Tibial nerve (tissue), 4 donors: ENCODE measurements at regions not wholly inside any gene's neighbourhood (a gene's known extent, or its start where the extent isn't known, plus 50 kb on each side); places are given as distances from the start of the nearest gene placed in this dataset.
"Not testable (repeated sequence)": the region's sequence is repeated elsewhere in the genome, so short reads cannot be mapped to it uniquely, and the experiment has no call there.

Experiments
- DNase-seq, 2 donors: peaks; one replicate each; pipeline ENCODE4 v3.0.0-alpha.2; 2019; ENCODE audit warnings: low spot score in 2 of 2
- H3K27ac ChIP-seq, 4 donors: fragments of 200-600 bp; sonication (generic) in 3 of 4; one replicate each; pipeline ENCODE4 v1.5.1; 2017 to 2019; ENCODE audit warnings: mild to moderate bottlenecking in 1 of 4
- H3K27me3 ChIP-seq, 2 donors: fragments of 200-600 bp; sonication (generic) in 1 of 2; one replicate each; pipeline versions ENCODE4 v1.5.1 to v1.6.0; 2017 to 2019
- H3K36me3 ChIP-seq, 3 donors: fragments of 200-600 bp; sonication (generic); one replicate each; pipeline ENCODE4 v1.5.1; 2018 to 2019
- H3K4me1 ChIP-seq, 4 donors: fragments of 200-600 bp; sonication (generic) in 3 of 4; one replicate each; pipeline ENCODE4 v1.5.1; 2017 to 2019
- H3K4me3 ChIP-seq, 4 donors: fragments of 200-600 bp; sonication (generic) in 3 of 4; one replicate each; pipeline ENCODE4 v1.5.1; 2017 to 2019; ENCODE audit warnings: mild to moderate bottlenecking in 1 of 4, moderate library complexity in 1 of 4
- H3K9me3 ChIP-seq, 4 donors: fragments of 200-600 bp; sonication (generic) in 3 of 4; one replicate each; pipeline ENCODE4 v1.5.1; 2017 to 2019
- EP300 ChIP-seq, 2 donors: sonication (generic); formaldehyde crosslinking; IDR thresholded peaks; one replicate each; pipeline ENCODE4 v1.6.1; 2017; ENCODE audit warnings: antibody characterized with exemption in 2 of 2, mild to moderate bottlenecking in 1 of 2
- POLR2A ChIP-seq, 2 donors: fragments of 450-650 bp; IDR thresholded peaks; one replicate each; pipeline ENCODE4 v1.6.1; 2017; ENCODE audit warnings: antibody characterized with exemption in 2 of 2, mild to moderate bottlenecking in 2 of 2, moderate library complexity in 2 of 2
- WGBS, 2 donors: methylation state at CpG; one replicate each; pipeline ENCODE4 v1.1.5; 2018; 5-methylcytosine and 5-hydroxymethylcytosine counted together
- TF ChIP-seq, protein P1 (sequence below), 5 experiments: fragments of 200-600 bp in 3 of 5; fragments of 450-650 bp in 2 of 5; sonication (generic) in 3 of 5; IDR thresholded peaks; one replicate each; pipeline ENCODE4 v1.5.1; 2016 to 2019; ENCODE audit warnings: antibody characterized with exemption in 5 of 5, mild to moderate bottlenecking in 3 of 5, moderate library complexity in 2 of 5

DNA sequence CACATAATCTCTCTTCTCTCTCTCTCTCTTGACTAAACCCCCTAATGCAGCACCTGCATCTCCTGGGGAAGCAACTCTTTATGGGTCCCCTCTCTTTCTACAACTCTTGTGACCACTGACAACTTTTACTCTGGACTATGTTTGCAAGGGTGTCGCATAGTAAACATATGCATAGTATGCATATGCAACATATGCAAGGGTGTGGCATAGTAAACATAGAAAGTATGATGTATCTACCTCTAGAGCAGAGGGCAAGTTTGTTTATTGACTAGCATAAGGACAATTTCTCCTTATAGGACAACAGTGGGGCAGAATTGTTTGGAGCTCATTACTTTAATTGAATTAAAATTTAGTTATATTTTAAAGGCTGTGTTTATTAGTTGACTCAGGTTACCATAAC, 462.5 kb downstream of the AMY1C start:
- Histone ChIP-seq H3K27ac (no peak overlapping the region), H3K4me1 (no peaks in the 10 kb centered on the region), H3K9me3 (peaks cover 0 to under 1% (median 0%) of the 10 kb centered on the region in 4 donors), H3K27me3 (no peaks in the 10 kb centered on the region), H3K4me3 (no peak overlapping the region), H3K36me3 (no peaks in the 10 kb centered on the region)
- no peak for DNase-seq
- TF ChIP-seq, protein P1, sequence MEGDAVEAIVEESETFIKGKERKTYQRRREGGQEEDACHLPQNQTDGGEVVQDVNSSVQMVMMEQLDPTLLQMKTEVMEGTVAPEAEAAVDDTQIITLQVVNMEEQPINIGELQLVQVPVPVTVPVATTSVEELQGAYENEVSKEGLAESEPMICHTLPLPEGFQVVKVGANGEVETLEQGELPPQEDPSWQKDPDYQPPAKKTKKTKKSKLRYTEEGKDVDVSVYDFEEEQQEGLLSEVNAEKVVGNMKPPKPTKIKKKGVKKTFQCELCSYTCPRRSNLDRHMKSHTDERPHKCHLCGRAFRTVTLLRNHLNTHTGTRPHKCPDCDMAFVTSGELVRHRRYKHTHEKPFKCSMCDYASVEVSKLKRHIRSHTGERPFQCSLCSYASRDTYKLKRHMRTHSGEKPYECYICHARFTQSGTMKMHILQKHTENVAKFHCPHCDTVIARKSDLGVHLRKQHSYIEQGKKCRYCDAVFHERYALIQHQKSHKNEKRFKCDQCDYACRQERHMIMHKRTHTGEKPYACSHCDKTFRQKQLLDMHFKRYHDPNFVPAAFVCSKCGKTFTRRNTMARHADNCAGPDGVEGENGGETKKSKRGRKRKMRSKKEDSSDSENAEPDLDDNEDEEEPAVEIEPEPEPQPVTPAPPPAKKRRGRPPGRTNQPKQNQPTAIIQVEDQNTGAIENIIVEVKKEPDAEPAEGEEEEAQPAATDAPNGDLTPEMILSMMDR (IDR thresholded peaks at IDR 0.05) = no peak
- TF ChIP-seq POLR2A (IDR thresholded peaks at IDR 0.05) = no peak
- no peak for TF ChIP-seq EP300 (IDR thresholded peaks at IDR 0.05)
- WGBS, 2 donors = 92 to 95% methylated on average over 1 of the region's 1 CpG

- not testable (repeated sequence) for H3K9me3 ChIP-seq, H3K4me3 ChIP-seq, H3K36me3 ChIP-seq, H3K4me1 ChIP-seq, H3K27me3 ChIP-seq, DNase-seq, H3K27ac ChIP-seq
- 93 to 94% methylated on average over 17 to 18 of the region's 28 CpGs for WGBS, 2 donors
Measured at GRCh38 chr1:104217395-104217986, 467.8 kb downstream of the AMY1C start.

DNA sequence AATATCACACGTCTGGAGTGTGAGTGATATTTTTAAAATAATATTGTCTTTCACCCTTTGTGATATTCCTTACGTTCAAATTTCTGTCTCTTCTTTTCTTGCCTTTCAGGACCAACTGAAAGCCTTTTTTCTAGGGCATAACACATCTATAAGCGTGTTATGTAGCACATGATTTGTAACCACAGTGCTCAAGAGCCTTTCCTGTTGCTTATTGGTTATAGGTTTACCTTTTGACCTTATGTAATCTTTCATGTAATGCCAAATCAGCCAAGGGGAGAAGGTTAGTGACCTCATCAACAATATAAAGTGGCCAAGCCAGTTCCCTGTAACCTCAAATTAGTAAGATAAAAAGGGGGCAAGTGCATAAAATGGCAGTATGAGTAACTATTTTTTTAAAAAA, 480.2 kb downstream of the AMY1C start:
- H3K27ac ChIP-seq = no peak overlapping the region
- no peaks in the 10 kb centered on the region for H3K36me3 ChIP-seq
- no peak for DNase-seq
- TF ChIP-seq EP300 (IDR thresholded peaks at IDR 0.05) (no peak), POLR2A (IDR thresholded peaks at IDR 0.05) (no peak)
- TF ChIP-seq, protein P1 (IDR thresholded peaks at IDR 0.05) = no peak
- H3K4me3 ChIP-seq = no peak overlapping the region
- 24 to 28% methylated on average over 3 of the region's 3 CpGs for WGBS, 2 donors
- H3K4me1 ChIP-seq = no peaks in the 10 kb centered on the region
- H3K9me3 ChIP-seq = no peaks in the 10 kb centered on the region
- H3K27me3 ChIP-seq = no peaks in the 10 kb centered on the region

DNA sequence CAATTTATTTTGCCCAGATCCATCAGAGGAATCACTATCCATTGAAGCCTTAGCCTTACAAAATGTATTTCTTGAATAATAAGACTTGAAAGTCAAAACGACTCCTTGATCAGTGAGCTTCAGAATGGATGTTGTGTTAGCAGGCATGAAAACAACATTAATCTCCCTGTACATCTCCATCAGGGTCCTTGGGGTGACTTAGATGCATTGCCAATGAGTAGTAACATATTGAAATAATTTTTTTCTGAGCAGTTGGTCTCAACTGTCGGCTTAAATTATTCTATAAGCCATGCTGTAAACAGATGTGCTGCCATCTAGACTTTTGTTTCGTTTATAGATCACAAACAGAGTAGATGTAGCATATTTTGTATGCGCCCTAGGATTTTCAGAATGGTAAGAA, 482.0 kb downstream of the AMY1C start:
- Histone ChIP-seq H3K4me1 (no peaks in the 10 kb centered on the region), H3K4me3 (no peak overlapping the region), H3K27ac (no peak overlapping the region), H3K36me3 (no peaks in the 10 kb centered on the region), H3K9me3 (no peaks in the 10 kb centered on the region), H3K27me3 (no peaks in the 10 kb centered on the region)
- 70 to 79% methylated on average over 4 of the region's 4 CpGs for WGBS, 2 donors
- TF ChIP-seq, protein P1 (IDR thresholded peaks at IDR 0.05) = no peak
- TF ChIP-seq EP300 (IDR thresholded peaks at IDR 0.05) = no peak
- no peak for TF ChIP-seq POLR2A (IDR thresholded peaks at IDR 0.05)
- no peak for DNase-seq

GRCh38 chr1:104235141-104235540, 485.4 kb downstream of the AMY1C start:
- TF ChIP-seq, protein P1 (IDR thresholded peaks at IDR 0.05) = no peak
- TF ChIP-seq POLR2A (IDR thresholded peaks at IDR 0.05) (no peak), EP300 (IDR thresholded peaks at IDR 0.05) (no peak)
- Histone ChIP-seq H3K4me1 (no peaks in the 10 kb centered on the region), H3K27me3 (no peaks in the 10 kb centered on the region), H3K27ac (no peak overlapping the region), H3K4me3 (no peak overlapping the region), H3K9me3 (no peaks in the 10 kb centered on the region), H3K36me3 (no peaks in the 10 kb centered on the region)
- DNase-seq = no peak
- WGBS, 2 donors = 64 to 71% methylated on average over 3 of the region's 3 CpGs

- no peak overlapping the region for H3K27ac ChIP-seq
- H3K9me3 ChIP-seq = no peaks in the 10 kb centered on the region
- TF ChIP-seq EP300 (IDR thresholded peaks at IDR 0.05) (no peak), POLR2A (IDR thresholded peaks at IDR 0.05) (no peak)
- TF ChIP-seq, protein P1 (IDR thresholded peaks at IDR 0.05) = no peak
- 37 to 43% methylated on average over 2 of the region's 2 CpGs for WGBS, 2 donors
- no peak for DNase-seq
- no peaks in the 10 kb centered on the region for H3K36me3 ChIP-seq
- H3K4me3 ChIP-seq = no peak overlapping the region
- no peaks in the 10 kb centered on the region for H3K4me1 ChIP-seq
- H3K27me3 ChIP-seq = no peaks in the 10 kb centered on the region
Measured at GRCh38 chr1:104238991-104239390, 489.3 kb downstream of the AMY1C start.
